ENCODE measurements at regions not wholly inside any gene's neighbourhood (a gene's known extent, or its start where the extent isn't known, plus 50 kb on each side); places are given as distances from the start of the nearest gene placed in this dataset.

DNA sequence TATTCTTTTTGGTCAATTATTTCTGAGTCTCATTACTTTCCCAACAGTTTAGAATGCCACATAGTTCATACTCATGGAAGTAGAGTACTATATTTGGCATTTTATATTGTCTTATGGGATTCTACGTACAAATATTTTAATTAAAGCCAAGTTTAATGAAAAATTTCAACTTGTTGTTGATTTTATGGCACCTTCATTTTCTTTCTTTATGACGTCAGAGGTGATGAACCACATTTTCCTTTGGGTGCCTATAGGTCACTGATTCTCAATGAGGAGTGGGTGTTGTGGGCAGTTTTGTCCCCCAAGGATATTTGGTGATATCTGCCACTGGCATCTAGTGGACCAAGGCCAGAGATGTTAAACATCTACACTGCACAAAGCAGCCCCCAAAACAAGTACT, 1071.3 kb downstream of the NXPH1 start:
- TF ChIP-seq, protein P1, sequence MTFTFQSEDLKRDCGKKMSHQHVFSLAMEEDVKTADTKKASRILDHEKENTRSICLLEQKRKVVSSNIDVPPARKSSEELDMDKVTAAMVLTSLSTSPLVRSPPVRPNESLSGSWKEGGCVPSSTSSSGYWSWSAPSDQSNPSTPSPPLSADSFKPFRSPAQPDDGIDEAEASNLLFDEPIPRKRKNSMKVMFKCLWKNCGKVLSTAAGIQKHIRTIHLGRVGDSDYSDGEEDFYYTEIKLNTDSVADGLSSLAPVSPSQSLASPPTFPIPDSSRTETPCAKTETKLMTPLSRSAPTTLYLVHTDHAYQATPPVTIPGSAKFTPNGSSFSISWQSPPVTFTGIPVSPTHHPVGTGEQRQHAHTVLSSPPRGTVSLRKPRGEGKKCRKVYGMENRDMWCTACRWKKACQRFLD (tag by site-specific recombination; IDR thresholded peaks at IDR 0.05) = no peak
- TF ChIP-seq, protein P2, sequence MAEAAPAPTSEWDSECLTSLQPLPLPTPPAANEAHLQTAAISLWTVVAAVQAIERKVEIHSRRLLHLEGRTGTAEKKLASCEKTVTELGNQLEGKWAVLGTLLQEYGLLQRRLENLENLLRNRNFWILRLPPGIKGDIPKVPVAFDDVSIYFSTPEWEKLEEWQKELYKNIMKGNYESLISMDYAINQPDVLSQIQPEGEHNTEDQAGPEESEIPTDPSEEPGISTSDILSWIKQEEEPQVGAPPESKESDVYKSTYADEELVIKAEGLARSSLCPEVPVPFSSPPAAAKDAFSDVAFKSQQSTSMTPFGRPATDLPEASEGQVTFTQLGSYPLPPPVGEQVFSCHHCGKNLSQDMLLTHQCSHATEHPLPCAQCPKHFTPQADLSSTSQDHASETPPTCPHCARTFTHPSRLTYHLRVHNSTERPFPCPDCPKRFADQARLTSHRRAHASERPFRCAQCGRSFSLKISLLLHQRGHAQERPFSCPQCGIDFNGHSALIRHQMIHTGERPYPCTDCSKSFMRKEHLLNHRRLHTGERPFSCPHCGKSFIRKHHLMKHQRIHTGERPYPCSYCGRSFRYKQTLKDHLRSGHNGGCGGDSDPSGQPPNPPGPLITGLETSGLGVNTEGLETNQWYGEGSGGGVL (tag by site-specific recombination; IDR thresholded peaks at IDR 0.05) = no peak
- TF ChIP-seq ZNF114 (tag by site-specific recombination; IDR thresholded peaks at IDR 0.05) (no peak), ZNF155 (tag by site-specific recombination; IDR thresholded peaks at IDR 0.05) (no peak), ZNF350 (tag by site-specific recombination; IDR thresholded peaks at IDR 0.05) (no peak), KLF9 (tag by site-specific recombination; IDR thresholded peaks at IDR 0.05; ENCODE audit: low read depth) (no peak), CTCF (tag by site-specific recombination; IDR thresholded peaks at IDR 0.05) (no peak), ZNF629 (tag by site-specific recombination; IDR thresholded peaks at IDR 0.05) (no peak), ZNF175 (tag by site-specific recombination; IDR thresholded peaks at IDR 0.05) (no peak), ZNF449 (tag by site-specific recombination; IDR thresholded peaks at IDR 0.05) (no peak), ZNF138 (tag by site-specific recombination; IDR thresholded peaks at IDR 0.05; ENCODE audit: borderline replicate concordance) (no peak), ZNF132 (tag by site-specific recombination; IDR thresholded peaks at IDR 0.05; ENCODE audit: borderline replicate concordance) (no peak)
- TF ChIP-seq, protein P3, sequence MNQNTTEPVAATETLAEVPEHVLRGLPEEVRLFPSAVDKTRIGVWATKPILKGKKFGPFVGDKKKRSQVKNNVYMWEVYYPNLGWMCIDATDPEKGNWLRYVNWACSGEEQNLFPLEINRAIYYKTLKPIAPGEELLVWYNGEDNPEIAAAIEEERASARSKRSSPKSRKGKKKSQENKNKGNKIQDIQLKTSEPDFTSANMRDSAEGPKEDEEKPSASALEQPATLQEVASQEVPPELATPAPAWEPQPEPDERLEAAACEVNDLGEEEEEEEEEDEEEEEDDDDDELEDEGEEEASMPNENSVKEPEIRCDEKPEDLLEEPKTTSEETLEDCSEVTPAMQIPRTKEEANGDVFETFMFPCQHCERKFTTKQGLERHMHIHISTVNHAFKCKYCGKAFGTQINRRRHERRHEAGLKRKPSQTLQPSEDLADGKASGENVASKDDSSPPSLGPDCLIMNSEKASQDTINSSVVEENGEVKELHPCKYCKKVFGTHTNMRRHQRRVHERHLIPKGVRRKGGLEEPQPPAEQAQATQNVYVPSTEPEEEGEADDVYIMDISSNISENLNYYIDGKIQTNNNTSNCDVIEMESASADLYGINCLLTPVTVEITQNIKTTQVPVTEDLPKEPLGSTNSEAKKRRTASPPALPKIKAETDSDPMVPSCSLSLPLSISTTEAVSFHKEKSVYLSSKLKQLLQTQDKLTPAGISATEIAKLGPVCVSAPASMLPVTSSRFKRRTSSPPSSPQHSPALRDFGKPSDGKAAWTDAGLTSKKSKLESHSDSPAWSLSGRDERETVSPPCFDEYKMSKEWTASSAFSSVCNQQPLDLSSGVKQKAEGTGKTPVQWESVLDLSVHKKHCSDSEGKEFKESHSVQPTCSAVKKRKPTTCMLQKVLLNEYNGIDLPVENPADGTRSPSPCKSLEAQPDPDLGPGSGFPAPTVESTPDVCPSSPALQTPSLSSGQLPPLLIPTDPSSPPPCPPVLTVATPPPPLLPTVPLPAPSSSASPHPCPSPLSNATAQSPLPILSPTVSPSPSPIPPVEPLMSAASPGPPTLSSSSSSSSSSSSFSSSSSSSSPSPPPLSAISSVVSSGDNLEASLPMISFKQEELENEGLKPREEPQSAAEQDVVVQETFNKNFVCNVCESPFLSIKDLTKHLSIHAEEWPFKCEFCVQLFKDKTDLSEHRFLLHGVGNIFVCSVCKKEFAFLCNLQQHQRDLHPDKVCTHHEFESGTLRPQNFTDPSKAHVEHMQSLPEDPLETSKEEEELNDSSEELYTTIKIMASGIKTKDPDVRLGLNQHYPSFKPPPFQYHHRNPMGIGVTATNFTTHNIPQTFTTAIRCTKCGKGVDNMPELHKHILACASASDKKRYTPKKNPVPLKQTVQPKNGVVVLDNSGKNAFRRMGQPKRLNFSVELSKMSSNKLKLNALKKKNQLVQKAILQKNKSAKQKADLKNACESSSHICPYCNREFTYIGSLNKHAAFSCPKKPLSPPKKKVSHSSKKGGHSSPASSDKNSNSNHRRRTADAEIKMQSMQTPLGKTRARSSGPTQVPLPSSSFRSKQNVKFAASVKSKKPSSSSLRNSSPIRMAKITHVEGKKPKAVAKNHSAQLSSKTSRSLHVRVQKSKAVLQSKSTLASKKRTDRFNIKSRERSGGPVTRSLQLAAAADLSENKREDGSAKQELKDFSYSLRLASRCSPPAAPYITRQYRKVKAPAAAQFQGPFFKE (tag by site-specific recombination; IDR thresholded peaks at IDR 0.05; ENCODE audit: borderline replicate concordance) = no peak

All from HEK293 (cell line).